SU-DHL-6 (cell line): ENCODE measurements at regions not wholly inside any gene's neighbourhood (a gene's known extent, or its start where the extent isn't known, plus 50 kb on each side); places are given as distances from the start of the nearest gene placed in this dataset.

ENCODE experiments used
- H2AFZ ChIP-seq: fragments of 200-600 bp; sonication (generic); 2 replicates; pipeline ENCODE4 v1.6.1; 2014; ENCODE audit warnings: low read depth, mild to moderate bottlenecking, moderate library complexity, mixed read lengths, antibody characterized with exemption, low read length; ENCODE audit not compliant: severe bottlenecking
- H3F3A ChIP-seq: fragments of 200-600 bp; shearing (Covaris generic); 2 replicates; pipeline ENCODE4 v1.6.0; 2016; ENCODE audit warnings: antibody characterized with exemption, mild to moderate bottlenecking; ENCODE audit not compliant: insufficient read depth
- H3K27ac ChIP-seq: fragments of 200-600 bp; sonication (generic); 2 replicates; pipeline ENCODE4 v1.5.1; 2016; ENCODE audit warnings: low read depth, mild to moderate bottlenecking, low read length, moderate library complexity, mixed read lengths
- H3K27me3 ChIP-seq: fragments of 200-600 bp; sonication (generic), shearing (Covaris generic); 2 replicates; pipeline ENCODE4 v1.6.0; 2014; ENCODE audit warnings: mild to moderate bottlenecking, low read length
- H3K36me3 ChIP-seq: fragments of 200-600 bp; sonication (generic); 2 replicates; pipeline ENCODE4 v1.6.1; 2014; ENCODE audit warnings: mild to moderate bottlenecking, low read length, mixed read lengths
- H3K4me2 ChIP-seq: fragments of 300-600, 200-600 bp; shearing (Covaris generic), sonication (generic); 2 replicates; pipeline ENCODE4 v1.6.0; 2014; ENCODE audit warnings: low read length, low read depth, mild to moderate bottlenecking; ENCODE audit not compliant: poor library complexity, severe bottlenecking
- H3K4me3 ChIP-seq: fragments of 200-600 bp; sonication (generic); 2 replicates; pipeline ENCODE4 v1.5.1; 2014; ENCODE audit warnings: antibody characterized with exemption, low read length, mild to moderate bottlenecking, mixed read lengths; ENCODE audit not compliant: insufficient read depth, poor library complexity, severe bottlenecking
- H3K79me2 ChIP-seq: fragments of 200-600 bp; sonication (generic); 2 replicates; pipeline ENCODE4 v1.6.1; 2014; ENCODE audit warnings: mild to moderate bottlenecking, low read length, moderate library complexity; ENCODE audit not compliant: insufficient read depth
- H3K9ac ChIP-seq: fragments of 200-600 bp; sonication (generic); 2 replicates; pipeline ENCODE4 v1.7.0; 2014; ENCODE audit warnings: mild to moderate bottlenecking, low read length
- H3K9me2 ChIP-seq: fragments of 200-600 bp; sonication (generic); replicated peaks from 2 replicates; pipeline ENCODE4 v1.6.1; 2014; ENCODE audit warnings: low read length; ENCODE audit not compliant: insufficient read depth
- H3K9me3 ChIP-seq: fragments of 200-600 bp; sonication (generic); 2 replicates; pipeline ENCODE4 v1.6.1; 2014; ENCODE audit warnings: low read length, mixed read lengths; ENCODE audit not compliant: insufficient read depth
- H4K20me1 ChIP-seq: fragments of 200-600 bp; sonication (generic); 2 replicates; pipeline ENCODE4 v1.6.1; 2014; ENCODE audit warnings: low read depth, mild to moderate bottlenecking, antibody characterized with exemption, low read length, moderate library complexity, mixed read lengths
- CTCF ChIP-seq: fragments of 200-600 bp; sonication (generic); IDR thresholded peaks from one replicate; pipeline ENCODE4 v1.5.1; 2017; ENCODE audit warnings: antibody characterized with exemption, mild to moderate bottlenecking, low read length, moderate library complexity; ENCODE audit not compliant: insufficient read depth, poor library complexity, severe bottlenecking
- EZH2phosphoT487 ChIP-seq: fragments of 200-600 bp; sonication (generic), shearing (Covaris generic); conservative IDR thresholded peaks from 2 replicates; pipeline ENCODE4 v1.6.1; 2018; ENCODE audit warnings: mild to moderate bottlenecking, antibody characterized with exemption, low read length, moderate library complexity, mixed read lengths

GRCh38 chr11:11115475-11115874, 237.6 kb downstream of the CSNK2A3 start:
- H3K9ac ChIP-seq, result no peak overlapping the region
- no peak overlapping the region for H3K27ac ChIP-seq
- H3K4me3 ChIP-seq, result no peak overlapping the region
- no peaks in the 10 kb centered on the region for H4K20me1 ChIP-seq
- H3F3A ChIP-seq, result no peaks in the 10 kb centered on the region
- H3K79me2 ChIP-seq, result no peaks in the 10 kb centered on the region
- H2AFZ ChIP-seq, result no peak overlapping the region
- H3K4me2 ChIP-seq, result no peak overlapping the region
- H3K27me3 ChIP-seq, result no peaks in the 10 kb centered on the region; the same call in 1 of the 2 replicates
- H3K9me3 ChIP-seq, result no peaks in the 10 kb centered on the region
- no peaks in the 10 kb centered on the region for H3K36me3 ChIP-seq
- no peaks in the 10 kb centered on the region for H3K9me2 ChIP-seq
- TF ChIP-seq EZH2phosphoT487 (no peak), CTCF (no peak)

GRCh38 chr11:11113626-11114025, 239.4 kb downstream of the CSNK2A3 start:
- TF ChIP-seq EZH2phosphoT487 (no peak), CTCF (no peak)
- Histone ChIP-seq H3F3A (no peaks in the 10 kb centered on the region), H3K4me2 (no peak overlapping the region), H3K36me3 (no peaks in the 10 kb centered on the region), H2AFZ (no peak overlapping the region), H3K79me2 (no peaks in the 10 kb centered on the region), H3K9me2 (no peaks in the 10 kb centered on the region), H3K9ac (no peak overlapping the region), H3K9me3 (no peaks in the 10 kb centered on the region), H3K4me3 (no peak overlapping the region), H3K27ac (no peak overlapping the region), H4K20me1 (no peaks in the 10 kb centered on the region), H3K27me3 (no peaks in the 10 kb centered on the region; the same call in 1 of the 2 replicates)

GRCh38 chr11:11108026-11108425, 245.0 kb downstream of the CSNK2A3 start:
- H2AFZ ChIP-seq, result no peak overlapping the region
- TF ChIP-seq CTCF (no peak), EZH2phosphoT487 (no peak)

More at GRCh38 chr11:11108026-11108425, 245.0 kb downstream of the CSNK2A3 start:
- no peaks in the 10 kb centered on the region; the same call in 1 of the 2 replicates for H3K27me3 ChIP-seq
- no peaks in the 10 kb centered on the region for H3K79me2 ChIP-seq
- no peak overlapping the region for H3K27ac ChIP-seq
- H3K9ac ChIP-seq, result no peak overlapping the region
- no peak overlapping the region for H3K4me3 ChIP-seq
- H3F3A ChIP-seq, result no peaks in the 10 kb centered on the region
- H3K4me2 ChIP-seq, result no peak overlapping the region
- no peaks in the 10 kb centered on the region for H4K20me1 ChIP-seq
- no peaks in the 10 kb centered on the region for H3K9me3 ChIP-seq
- no peaks in the 10 kb centered on the region for H3K36me3 ChIP-seq
- no peaks in the 10 kb centered on the region for H3K9me2 ChIP-seq
